ENCODE measurements at regions not wholly inside any gene's neighbourhood (a gene's known extent, or its start where the extent isn't known, plus 50 kb on each side); places are given as distances from the start of the nearest gene placed in this dataset.
A peak's percentile ranks its signal among the peaks of the same experiment; 100 is the strongest.

- peaks cover 13% of the 10 kb centered on the region for H3K4me1 Mint-ChIP-seq
- ATAC-seq (ENCODE audit: low read depth) (no peak), DNase-seq (no peak)
- H3K27me3 Mint-ChIP-seq, result no peaks in the 10 kb centered on the region
- no peak overlapping the region for H3K9ac ChIP-seq (ENCODE audit: low read length)
- ChIA-PET CTCF (no interaction called here), POLR2A (no interaction called here)
- no peaks in the 10 kb centered on the region for H3K79me2 ChIP-seq (ENCODE audit: control insufficient read depth, insufficient read depth, low read length)
- peak overlapping the region; percentile 15 for H3K27ac Mint-ChIP-seq
- intact Hi-C loops (cut with micrococcal nuclease), result no loop called here
- no peaks in the 10 kb centered on the region for H3K9me3 Mint-ChIP-seq (ENCODE audit: insufficient read depth)
- WGBS (ENCODE audit: insufficient coverage), result 94% methylated on average over 20 of the region's 21 CpGs
- no peaks in the 10 kb centered on the region for H3K36me3 ChIP-seq (replicated peaks in 1 of 2; ENCODE audit: control extremely low read depth in 1 of 2, control insufficient read depth in 1 of 2, extremely low read depth in 1 of 2, insufficient read depth in 2 of 2, low read length in 1 of 2)
- H4K20me1 ChIP-seq (ENCODE audit: control insufficient read depth, insufficient read depth, low read length, poor library complexity, severe bottlenecking), result no peaks in the 10 kb centered on the region
- H3K4me3 Mint-ChIP-seq, result no peak overlapping the region
- no peak for TF ChIP-seq EZH2 (IDR thresholded peaks at IDR 0.05; ENCODE audit: borderline replicate concordance, insufficient read depth, low read depth, low read length, poor library complexity, severe bottlenecking)
- TF ChIP-seq, protein P1, sequence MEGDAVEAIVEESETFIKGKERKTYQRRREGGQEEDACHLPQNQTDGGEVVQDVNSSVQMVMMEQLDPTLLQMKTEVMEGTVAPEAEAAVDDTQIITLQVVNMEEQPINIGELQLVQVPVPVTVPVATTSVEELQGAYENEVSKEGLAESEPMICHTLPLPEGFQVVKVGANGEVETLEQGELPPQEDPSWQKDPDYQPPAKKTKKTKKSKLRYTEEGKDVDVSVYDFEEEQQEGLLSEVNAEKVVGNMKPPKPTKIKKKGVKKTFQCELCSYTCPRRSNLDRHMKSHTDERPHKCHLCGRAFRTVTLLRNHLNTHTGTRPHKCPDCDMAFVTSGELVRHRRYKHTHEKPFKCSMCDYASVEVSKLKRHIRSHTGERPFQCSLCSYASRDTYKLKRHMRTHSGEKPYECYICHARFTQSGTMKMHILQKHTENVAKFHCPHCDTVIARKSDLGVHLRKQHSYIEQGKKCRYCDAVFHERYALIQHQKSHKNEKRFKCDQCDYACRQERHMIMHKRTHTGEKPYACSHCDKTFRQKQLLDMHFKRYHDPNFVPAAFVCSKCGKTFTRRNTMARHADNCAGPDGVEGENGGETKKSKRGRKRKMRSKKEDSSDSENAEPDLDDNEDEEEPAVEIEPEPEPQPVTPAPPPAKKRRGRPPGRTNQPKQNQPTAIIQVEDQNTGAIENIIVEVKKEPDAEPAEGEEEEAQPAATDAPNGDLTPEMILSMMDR (IDR thresholded peaks at IDR 0.05), result no peak
- no peak overlapping the region for H2AFZ ChIP-seq (ENCODE audit: insufficient read depth, low read depth, low read length, poor library complexity, severe bottlenecking)
- H3K27me3 ChIP-seq (replicated peaks in 1 of 4; ENCODE audit: control extremely low read depth in 1 of 4, control insufficient read depth in 3 of 4, insufficient read depth in 4 of 4, low read length in 3 of 4), result no peaks in the 10 kb centered on the region
- no peaks in the 10 kb centered on the region for H3K9me3 ChIP-seq (ENCODE audit: control extremely low read depth in 1 of 3, control insufficient read depth in 2 of 3, insufficient read depth in 1 of 3, low read length in 2 of 3)
- peaks cover 8 to 21% of the 10 kb centered on the region in 2 donors for H3K4me1 ChIP-seq (ENCODE audit: control insufficient read depth in 2 of 2, insufficient read depth in 2 of 2, low read length in 2 of 2)
- H3K4me3 ChIP-seq (ENCODE audit: control extremely low read depth in 1 of 5, extremely low read depth in 1 of 5, insufficient read depth in 1 of 5, low read depth in 2 of 5, low read length in 4 of 5), result no peak overlapping the region
- no peak overlapping the region for H3K27ac ChIP-seq (ENCODE audit: low read length in 2 of 2)
- no peak overlapping the region for H3K4me2 ChIP-seq (replicated peaks; ENCODE audit: low read depth, low read length, poor library complexity, severe bottlenecking)
These were observed 99.7 kb upstream of the CTDP1 start for GRCh38 chr18:79579807-79580497.

DNA sequence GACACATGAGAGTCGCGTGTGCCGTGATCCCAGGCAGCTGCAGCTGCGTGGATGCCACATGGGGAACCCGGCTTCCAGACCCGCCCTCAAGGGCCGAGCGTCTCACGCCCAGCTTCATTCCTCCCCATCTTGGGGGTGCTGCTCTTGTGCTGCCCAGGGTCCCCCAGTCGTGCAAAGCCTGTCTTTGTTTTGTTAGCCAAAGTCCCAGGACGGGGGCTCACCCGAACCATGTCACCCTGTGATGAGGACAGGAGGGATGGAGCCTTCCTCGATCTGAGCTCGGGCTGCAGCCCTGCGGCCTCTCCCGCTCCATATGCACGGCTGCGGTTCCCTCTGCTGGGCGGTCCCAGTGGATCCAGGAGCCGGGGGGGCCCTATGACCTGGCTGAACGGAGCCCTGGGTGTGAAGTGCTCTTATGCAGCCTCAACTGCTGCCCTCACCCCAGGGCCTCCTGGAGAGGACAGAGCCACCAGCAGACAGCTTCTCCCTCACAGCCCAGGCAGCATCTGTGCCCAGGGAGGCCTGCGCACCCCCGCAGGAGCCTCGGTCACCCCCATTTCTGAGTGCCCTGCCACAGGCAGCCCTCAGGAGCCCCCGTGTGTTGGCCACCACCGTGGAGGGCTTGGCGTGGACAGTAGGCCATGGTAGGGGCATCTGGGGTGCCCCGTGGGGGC lies 99.0 kb upstream of the CTDP1 start:
- peaks cover under 1 to 14% of the 10 kb centered on the region in 2 donors for H3K4me1 ChIP-seq (ENCODE audit: control insufficient read depth in 2 of 2, insufficient read depth in 2 of 2, low read length in 2 of 2)
- no peak overlapping the region for H3K4me3 ChIP-seq (ENCODE audit: control extremely low read depth in 1 of 5, extremely low read depth in 1 of 5, insufficient read depth in 1 of 5, low read depth in 2 of 5, low read length in 4 of 5)
- H3K27me3 ChIP-seq (replicated peaks in 1 of 4; ENCODE audit: control extremely low read depth in 1 of 4, control insufficient read depth in 3 of 4, insufficient read depth in 4 of 4, low read length in 3 of 4), result no peaks in the 10 kb centered on the region
- TF ChIP-seq, protein P1 (IDR thresholded peaks at IDR 0.05), result no peak
- no peak for TF ChIP-seq EZH2 (IDR thresholded peaks at IDR 0.05; ENCODE audit: borderline replicate concordance, insufficient read depth, low read depth, low read length, poor library complexity, severe bottlenecking)
- no peaks in the 10 kb centered on the region for H3K79me2 ChIP-seq (ENCODE audit: control insufficient read depth, insufficient read depth, low read length)
- H3K4me2 ChIP-seq (replicated peaks; ENCODE audit: low read depth, low read length, poor library complexity, severe bottlenecking), result no peak overlapping the region
- no peak overlapping the region for H2AFZ ChIP-seq (ENCODE audit: insufficient read depth, low read depth, low read length, poor library complexity, severe bottlenecking)
- ATAC-seq (ENCODE audit: low read depth) (no peak), DNase-seq (no peak)
- POLR2A ChIA-PET, result no interaction called here
- Mint-ChIP-seq H3K4me1 (peaks cover 6% of the 10 kb centered on the region), H3K27me3 (no peaks in the 10 kb centered on the region), H3K27ac (no peak overlapping the region), H3K4me3 (no peak overlapping the region), H3K9me3 (ENCODE audit: insufficient read depth) (no peaks in the 10 kb centered on the region)
- no peak overlapping the region for H3K9ac ChIP-seq (ENCODE audit: low read length)
- no peaks in the 10 kb centered on the region for H3K36me3 ChIP-seq (replicated peaks in 1 of 2; ENCODE audit: control extremely low read depth in 1 of 2, control insufficient read depth in 1 of 2, extremely low read depth in 1 of 2, insufficient read depth in 2 of 2, low read length in 1 of 2)
- intact Hi-C loops (cut with micrococcal nuclease), result no loop called here
- CTCF ChIA-PET, result no interaction called here
- H3K9me3 ChIP-seq (ENCODE audit: control extremely low read depth in 1 of 3, control insufficient read depth in 2 of 3, insufficient read depth in 1 of 3, low read length in 2 of 3), result no peaks in the 10 kb centered on the region
- H3K27ac ChIP-seq (ENCODE audit: low read length in 2 of 2), result no peak overlapping the region
- H4K20me1 ChIP-seq (ENCODE audit: control insufficient read depth, insufficient read depth, low read length, poor library complexity, severe bottlenecking), result no peaks in the 10 kb centered on the region
- 93% methylated on average over 25 of the region's 28 CpGs for WGBS (ENCODE audit: insufficient coverage)

Data from B cell (primary cell).